ENCODE measurements at regions not wholly inside any gene's neighbourhood (a gene's known extent, or its start where the extent isn't known, plus 50 kb on each side); places are given as distances from the start of the nearest gene placed in this dataset.
A peak's percentile ranks its signal among the peaks of the same experiment; 100 is the strongest.

DNA sequence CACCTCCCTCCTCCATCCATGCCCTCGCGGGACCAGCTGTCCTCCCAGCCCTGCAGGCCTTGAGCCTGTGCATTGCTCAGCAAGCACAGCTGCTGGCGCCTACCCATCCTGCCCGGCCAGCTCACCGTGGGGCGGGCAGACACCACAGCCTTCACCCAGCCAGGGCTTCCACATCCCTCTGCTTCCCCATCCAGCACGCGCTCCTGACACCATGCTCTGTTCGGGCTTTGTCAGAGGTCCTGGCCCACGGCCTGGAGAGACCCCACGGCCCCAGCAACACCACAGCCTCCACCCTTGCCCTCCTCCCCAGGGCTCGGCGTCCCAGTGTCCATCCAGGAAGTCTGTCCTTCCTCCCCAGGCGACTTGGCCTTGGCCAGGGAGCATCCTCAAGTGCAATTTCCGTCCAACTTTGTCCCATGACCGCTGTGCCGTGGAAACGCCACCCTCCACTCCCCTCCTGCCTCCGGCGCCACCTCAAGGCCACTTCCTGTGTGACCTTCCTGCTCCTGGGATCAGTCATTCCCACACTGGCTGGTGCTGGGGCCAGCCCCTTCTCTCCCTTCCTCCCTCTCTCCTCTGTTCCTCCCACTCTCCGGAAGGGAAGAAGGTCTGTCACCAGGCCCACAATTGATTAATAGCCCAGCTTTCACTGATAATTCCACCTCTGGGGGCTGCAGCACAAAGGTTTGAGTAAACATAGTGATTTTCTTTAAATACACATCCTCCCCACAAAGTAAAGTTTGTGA is 71.5 kb upstream of the SMNDC1 start (continued):
- TF ChIP-seq ARID5B (CRISPR knock-in tag; IDR thresholded peaks at IDR 0.05) (0 out of 2 replicates have a peak, but pooled peaks have one; percentile 34), MIXL1 (CRISPR knock-in tag; IDR thresholded peaks at IDR 0.05) (0 out of 2 replicates have a peak, but pooled peaks have one; percentile 31), FOXA3 (CRISPR knock-in tag; IDR thresholded peaks at IDR 0.05) (0 out of 2 replicates have a peak, but pooled peaks have one; percentile 12), NBN (conservative IDR thresholded peaks at IDR 0.05) (no peak), ZNF780A (CRISPR knock-in tag; IDR thresholded peaks at IDR 0.05) (no peak), GATAD2A (CRISPR knock-in tag; IDR thresholded peaks at IDR 0.05) (peak; percentile 53; the same call in 1 of the 2 replicates), SOX6 (IDR thresholded peaks at IDR 0.05) (no peak), SOX6 (CRISPR knock-in tag; IDR thresholded peaks at IDR 0.05) (peak; percentile 42; the same call in 1 of the 2 replicates), ZNF547 (CRISPR knock-in tag; IDR thresholded peaks at IDR 0.05) (no peak), PRDM10 (CRISPR knock-in tag; IDR thresholded peaks at IDR 0.05; ENCODE audit: low read depth) (no peak), MEIS2 (CRISPR knock-in tag; IDR thresholded peaks at IDR 0.05) (0 out of 2 replicates have a peak, but pooled peaks have one; percentile 54)
- TF ChIP-seq, protein P1, sequence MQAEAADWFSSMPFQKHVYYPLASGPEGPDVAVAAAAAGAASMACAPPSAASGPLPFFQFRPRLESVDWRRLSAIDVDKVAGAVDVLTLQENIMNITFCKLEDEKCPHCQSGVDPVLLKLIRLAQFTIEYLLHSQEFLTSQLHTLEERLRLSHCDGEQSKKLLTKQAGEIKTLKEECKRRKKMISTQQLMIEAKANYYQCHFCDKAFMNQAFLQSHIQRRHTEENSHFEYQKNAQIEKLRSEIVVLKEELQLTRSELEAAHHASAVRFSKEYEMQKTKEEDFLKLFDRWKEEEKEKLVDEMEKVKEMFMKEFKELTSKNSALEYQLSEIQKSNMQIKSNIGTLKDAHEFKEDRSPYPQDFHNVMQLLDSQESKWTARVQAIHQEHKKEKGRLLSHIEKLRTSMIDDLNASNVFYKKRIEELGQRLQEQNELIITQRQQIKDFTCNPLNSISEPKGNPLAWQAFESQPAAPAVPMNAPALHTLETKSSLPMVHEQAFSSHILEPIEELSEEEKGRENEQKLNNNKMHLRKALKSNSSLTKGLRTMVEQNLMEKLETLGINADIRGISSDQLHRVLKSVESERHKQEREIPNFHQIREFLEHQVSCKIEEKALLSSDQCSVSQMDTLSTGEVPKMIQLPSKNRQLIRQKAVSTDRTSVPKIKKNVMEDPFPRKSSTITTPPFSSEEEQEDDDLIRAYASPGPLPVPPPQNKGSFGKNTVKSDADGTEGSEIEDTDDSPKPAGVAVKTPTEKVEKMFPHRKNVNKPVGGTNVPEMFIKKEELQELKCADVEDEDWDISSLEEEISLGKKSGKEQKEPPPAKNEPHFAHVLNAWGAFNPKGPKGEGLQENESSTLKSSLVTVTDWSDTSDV (CRISPR knock-in tag; IDR thresholded peaks at IDR 0.05): no peak
- TF ChIP-seq, protein P2, sequence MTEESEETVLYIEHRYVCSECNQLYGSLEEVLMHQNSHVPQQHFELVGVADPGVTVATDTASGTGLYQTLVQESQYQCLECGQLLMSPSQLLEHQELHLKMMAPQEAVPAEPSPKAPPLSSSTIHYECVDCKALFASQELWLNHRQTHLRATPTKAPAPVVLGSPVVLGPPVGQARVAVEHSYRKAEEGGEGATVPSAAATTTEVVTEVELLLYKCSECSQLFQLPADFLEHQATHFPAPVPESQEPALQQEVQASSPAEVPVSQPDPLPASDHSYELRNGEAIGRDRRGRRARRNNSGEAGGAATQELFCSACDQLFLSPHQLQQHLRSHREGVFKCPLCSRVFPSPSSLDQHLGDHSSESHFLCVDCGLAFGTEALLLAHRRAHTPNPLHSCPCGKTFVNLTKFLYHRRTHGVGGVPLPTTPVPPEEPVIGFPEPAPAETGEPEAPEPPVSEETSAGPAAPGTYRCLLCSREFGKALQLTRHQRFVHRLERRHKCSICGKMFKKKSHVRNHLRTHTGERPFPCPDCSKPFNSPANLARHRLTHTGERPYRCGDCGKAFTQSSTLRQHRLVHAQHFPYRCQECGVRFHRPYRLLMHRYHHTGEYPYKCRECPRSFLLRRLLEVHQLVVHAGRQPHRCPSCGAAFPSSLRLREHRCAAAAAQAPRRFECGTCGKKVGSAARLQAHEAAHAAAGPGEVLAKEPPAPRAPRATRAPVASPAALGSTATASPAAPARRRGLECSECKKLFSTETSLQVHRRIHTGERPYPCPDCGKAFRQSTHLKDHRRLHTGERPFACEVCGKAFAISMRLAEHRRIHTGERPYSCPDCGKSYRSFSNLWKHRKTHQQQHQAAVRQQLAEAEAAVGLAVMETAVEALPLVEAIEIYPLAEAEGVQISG (CRISPR knock-in tag; IDR thresholded peaks at IDR 0.05): peak; percentile 33; the same call in 1 of the 2 replicates

Measured in HepG2 (cell line).